CD1c-positive myeloid dendritic cell (primary cell): ENCODE measurements at regions not wholly inside any gene's neighbourhood (a gene's known extent, or its start where the extent isn't known, plus 50 kb on each side); places are given as distances from the start of the nearest gene placed in this dataset.

ENCODE experiments used
- DNase-seq: peaks from one replicate; pipeline ENCODE4 v3.0.0-alpha.2; 2016; ENCODE audit errors: extremely low spot score

GRCh38 chr4:23660865-23661264 is 229.0 kb downstream of the PPARGC1A start:
- DNase-seq, result no peak

GRCh38 chr4:23654791-23655190 is 235.1 kb downstream of the PPARGC1A start:
- no peak for DNase-seq

GRCh38 chr4:23648854-23649596 is 240.8 kb downstream of the PPARGC1A start:
- DNase-seq, result no peak

GRCh38 chr4:23635468-23635867 is 254.4 kb downstream of the PPARGC1A start:
- no peak for DNase-seq

GRCh38 chr4:23631255-23631950 is 258.4 kb downstream of the PPARGC1A start:
- no peak for DNase-seq

DNA sequence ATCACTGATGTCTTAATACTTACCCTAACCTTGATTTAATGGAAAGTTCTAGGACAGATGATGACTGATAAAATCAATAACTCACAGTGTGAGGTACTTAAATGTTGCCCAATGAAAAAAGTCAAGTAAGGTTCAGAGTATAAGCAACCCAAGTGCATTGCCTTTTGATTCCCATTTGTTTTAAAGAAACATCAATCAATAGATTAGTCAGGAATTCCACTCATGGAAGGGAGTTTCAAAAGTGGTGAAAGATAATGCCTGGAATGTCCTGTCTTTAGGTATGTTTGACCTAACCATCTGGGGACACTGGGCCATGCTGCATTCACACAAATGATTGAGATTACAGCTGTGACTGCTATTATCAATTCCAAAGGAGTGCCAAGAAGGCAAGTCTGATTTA is 259.7 kb downstream of the PPARGC1A start:
- DNase-seq, result no peak

GRCh38 chr4:23629421-23629820 is 260.4 kb downstream of the PPARGC1A start:
- no peak for DNase-seq

- no peak for DNase-seq
Observed at GRCh38 chr4:23614284-23614892, 275.5 kb downstream of the PPARGC1A start.

DNA sequence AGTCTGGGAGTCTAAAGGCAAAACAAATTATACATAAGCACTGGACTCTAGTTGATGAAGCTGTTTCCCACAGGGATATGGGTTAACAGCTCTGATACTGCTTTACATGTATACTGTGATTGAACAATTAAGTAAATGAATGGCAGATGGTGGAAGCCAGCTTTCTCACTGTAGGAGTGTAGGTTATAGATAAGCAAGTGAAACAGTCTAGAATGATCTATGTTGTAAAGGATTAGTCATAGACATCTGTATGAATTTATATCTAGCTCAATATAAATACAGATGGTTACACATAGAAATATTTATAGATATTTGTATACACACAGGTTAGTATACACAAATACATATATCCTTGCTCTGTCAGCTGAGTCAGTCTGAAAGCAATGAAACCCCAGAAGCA is 276.1 kb downstream of the PPARGC1A start:
- no peak for DNase-seq

DNA sequence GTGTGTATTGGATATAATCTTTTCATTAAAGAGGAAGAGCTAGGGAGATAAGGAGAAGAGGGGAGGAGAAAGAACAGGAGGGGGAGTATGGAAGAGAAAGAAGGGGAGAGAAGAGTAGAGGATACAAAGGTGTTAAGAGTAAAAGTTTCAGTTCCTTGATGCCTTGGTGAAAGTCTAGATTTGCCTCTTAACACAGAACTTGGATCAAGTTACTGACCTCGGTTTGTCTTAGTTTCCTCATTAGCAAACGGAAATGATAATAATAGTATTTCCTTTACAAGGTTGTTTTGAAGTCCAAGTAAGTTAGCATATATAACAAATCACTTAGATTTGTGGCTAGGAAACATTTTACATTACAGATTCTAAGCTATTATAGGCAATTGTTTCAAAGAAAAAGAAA is 287.1 kb downstream of the PPARGC1A start:
- no peak for DNase-seq

GRCh38 chr4:23594125-23594524 is 295.7 kb downstream of the PPARGC1A start:
- DNase-seq, result no peak

DNA sequence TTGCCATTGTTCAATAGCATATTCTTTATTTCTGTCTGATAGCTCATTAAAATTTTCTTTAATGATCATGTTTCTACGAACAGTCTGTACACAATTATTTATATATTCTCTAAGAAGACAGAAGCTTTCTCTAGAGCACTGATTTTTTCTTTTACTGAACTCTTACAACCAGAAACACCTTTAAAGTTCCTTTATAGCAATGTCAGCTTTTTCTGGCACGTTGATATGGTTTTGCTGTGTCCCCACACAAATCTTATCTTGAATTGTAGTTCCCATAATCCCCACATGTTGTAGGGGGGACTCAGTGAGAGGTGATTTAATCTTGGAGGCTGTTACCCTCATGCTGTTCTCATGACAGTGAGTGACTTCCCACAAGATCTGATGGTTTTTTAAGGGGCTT is 299.4 kb downstream of the PPARGC1A start:
- DNase-seq, result no peak

DNA sequence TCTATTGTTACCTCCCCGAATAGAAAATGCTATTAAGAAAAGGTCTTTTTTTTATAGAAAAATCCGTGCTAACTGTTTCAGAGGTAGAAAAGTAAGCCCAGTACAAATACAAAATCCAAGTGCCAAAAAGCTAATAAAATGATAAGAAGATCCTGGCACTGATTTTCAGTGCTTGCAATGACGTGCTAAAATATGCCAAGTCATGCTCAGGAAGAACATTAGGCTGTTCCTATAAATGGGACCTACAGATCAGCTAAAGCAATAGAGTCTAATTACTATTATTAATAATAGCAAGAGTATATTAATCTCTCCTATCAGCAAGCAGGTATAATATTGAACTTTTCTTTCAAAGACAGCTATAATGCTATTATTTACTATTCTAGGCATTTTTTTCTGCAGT is 305.8 kb downstream of the PPARGC1A start:
- no peak for DNase-seq

GRCh38 chr4:23582671-23583070 is 307.2 kb downstream of the PPARGC1A start:
- no peak for DNase-seq

DNA sequence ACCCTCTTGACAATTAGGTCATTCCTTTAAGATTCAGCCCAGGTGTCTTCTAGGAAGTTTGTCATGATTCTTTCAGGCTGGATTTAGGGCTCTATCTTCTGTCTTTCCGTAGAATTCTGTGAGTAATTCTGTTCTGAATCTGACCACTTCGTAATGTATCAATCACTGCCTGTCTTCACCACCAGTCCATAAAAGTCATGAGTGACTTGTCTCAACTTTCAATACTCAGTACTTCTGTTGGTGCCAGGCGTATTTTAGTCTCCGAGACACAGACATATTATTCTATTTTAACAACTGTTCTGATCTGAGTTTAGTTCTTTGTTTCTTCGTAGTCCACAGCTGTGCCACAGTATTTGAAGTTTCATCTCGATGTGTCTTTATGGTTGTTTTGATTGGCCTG is 310.7 kb downstream of the PPARGC1A start:
- no peak for DNase-seq

DNA sequence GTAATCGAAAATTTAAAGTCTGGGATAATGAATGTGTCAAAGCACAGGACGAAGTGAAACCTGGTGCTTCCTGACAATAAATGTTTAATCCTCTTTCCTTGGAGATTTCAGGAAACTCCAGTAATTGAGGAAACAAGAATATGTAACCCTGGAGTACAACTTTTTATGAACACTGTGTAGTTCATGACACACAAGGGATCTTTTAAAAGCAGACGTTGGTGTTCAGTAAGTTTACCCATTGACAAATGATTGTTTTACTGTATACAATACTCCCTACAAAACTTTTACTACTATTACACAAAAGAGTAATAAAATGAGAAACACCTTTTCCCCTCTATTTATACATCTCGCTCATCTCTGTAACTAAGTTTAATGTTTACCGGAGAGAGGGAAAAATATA is 312.4 kb downstream of the PPARGC1A start:
- DNase-seq, result no peak

GRCh38 chr4:23572382-23572781 is 317.5 kb downstream of the PPARGC1A start:
- DNase-seq, result no peak

GRCh38 chr4:23567338-23567737 is 322.5 kb downstream of the PPARGC1A start:
- DNase-seq, result no peak

GRCh38 chr4:23560748-23561147 is 329.1 kb downstream of the PPARGC1A start:
- no peak for DNase-seq

- DNase-seq, result no peak
Observed at GRCh38 chr4:23558101-23558500, 331.7 kb downstream of the PPARGC1A start.

DNA sequence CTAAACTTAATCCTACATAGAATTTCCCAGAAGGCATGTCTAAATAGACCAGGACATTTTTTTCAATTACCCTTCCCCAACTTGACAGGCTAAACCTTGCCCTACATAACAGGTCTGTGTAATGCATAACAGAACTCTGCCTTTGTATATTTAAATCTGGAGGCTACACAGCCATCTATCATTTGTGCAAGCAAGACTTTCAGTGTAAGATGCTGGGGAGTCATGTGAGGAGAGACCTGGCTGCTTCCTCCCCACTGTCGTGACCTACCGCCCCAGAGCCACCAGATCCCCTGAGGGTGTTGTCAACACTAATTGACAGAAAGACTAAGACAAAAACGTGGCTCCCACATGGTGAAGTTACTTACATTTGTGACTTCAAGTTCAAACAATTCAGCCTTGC is 342.2 kb downstream of the PPARGC1A start:
- DNase-seq, result no peak

DNA sequence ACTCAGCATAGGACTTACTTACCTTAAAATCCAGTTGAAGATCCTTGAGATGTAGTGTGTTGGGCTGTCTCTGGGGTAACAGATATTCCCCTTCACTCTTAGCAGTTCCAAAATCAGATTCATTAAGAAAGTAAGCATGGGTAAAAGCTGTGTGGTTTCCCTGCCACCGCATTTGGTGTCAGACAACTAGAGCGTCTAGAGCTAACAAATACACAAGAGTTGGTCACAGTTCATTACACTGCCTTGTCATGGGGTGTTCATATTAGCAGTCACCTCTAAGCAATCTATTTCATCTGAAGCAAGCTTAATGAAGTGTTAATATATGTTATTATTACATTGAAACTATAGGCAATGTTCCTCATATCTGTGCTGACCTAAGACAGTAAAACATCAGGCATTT is 342.8 kb downstream of the PPARGC1A start:
- no peak for DNase-seq

GRCh38 chr4:23539969-23540569 is 349.8 kb downstream of the PPARGC1A start:
- no peak for DNase-seq
